Tibial nerve (tissue), 4 donors: ENCODE measurements at regions not wholly inside any gene's neighbourhood (a gene's known extent, or its start where the extent isn't known, plus 50 kb on each side); places are given as distances from the start of the nearest gene placed in this dataset.

Experiments used
- DNase-seq, 2 donors: peaks; one replicate each; pipeline ENCODE4 v3.0.0-alpha.2; 2019; ENCODE audit warnings: low spot score in 2 of 2
- H3K27ac ChIP-seq, 4 donors: fragments of 200-600 bp; sonication (generic) in 3 of 4; one replicate each; pipeline ENCODE4 v1.5.1; 2017 to 2019; ENCODE audit warnings: mild to moderate bottlenecking in 1 of 4
- H3K27me3 ChIP-seq, 2 donors: fragments of 200-600 bp; sonication (generic) in 1 of 2; one replicate each; pipeline versions ENCODE4 v1.5.1 to v1.6.0; 2017 to 2019
- H3K36me3 ChIP-seq, 3 donors: fragments of 200-600 bp; sonication (generic); one replicate each; pipeline ENCODE4 v1.5.1; 2018 to 2019
- H3K4me1 ChIP-seq, 4 donors: fragments of 200-600 bp; sonication (generic) in 3 of 4; one replicate each; pipeline ENCODE4 v1.5.1; 2017 to 2019
- H3K4me3 ChIP-seq, 4 donors: fragments of 200-600 bp; sonication (generic) in 3 of 4; one replicate each; pipeline ENCODE4 v1.5.1; 2017 to 2019; ENCODE audit warnings: mild to moderate bottlenecking in 1 of 4, moderate library complexity in 1 of 4
- H3K9me3 ChIP-seq, 4 donors: fragments of 200-600 bp; sonication (generic) in 3 of 4; one replicate each; pipeline ENCODE4 v1.5.1; 2017 to 2019
- EP300 ChIP-seq, 2 donors: sonication (generic); formaldehyde crosslinking; IDR thresholded peaks; one replicate each; pipeline ENCODE4 v1.6.1; 2017; ENCODE audit warnings: antibody characterized with exemption in 2 of 2, mild to moderate bottlenecking in 1 of 2
- POLR2A ChIP-seq, 2 donors: fragments of 450-650 bp; IDR thresholded peaks; one replicate each; pipeline ENCODE4 v1.6.1; 2017; ENCODE audit warnings: antibody characterized with exemption in 2 of 2, mild to moderate bottlenecking in 2 of 2, moderate library complexity in 2 of 2
- WGBS, 2 donors: methylation state at CpG; one replicate each; pipeline ENCODE4 v1.1.5; 2018; 5-methylcytosine and 5-hydroxymethylcytosine counted together
- TF ChIP-seq, protein P1 (sequence below), 5 experiments: fragments of 200-600 bp in 3 of 5; fragments of 450-650 bp in 2 of 5; sonication (generic) in 3 of 5; IDR thresholded peaks; one replicate each; pipeline ENCODE4 v1.5.1; 2016 to 2019; ENCODE audit warnings: antibody characterized with exemption in 5 of 5, mild to moderate bottlenecking in 3 of 5, moderate library complexity in 2 of 5

DNA sequence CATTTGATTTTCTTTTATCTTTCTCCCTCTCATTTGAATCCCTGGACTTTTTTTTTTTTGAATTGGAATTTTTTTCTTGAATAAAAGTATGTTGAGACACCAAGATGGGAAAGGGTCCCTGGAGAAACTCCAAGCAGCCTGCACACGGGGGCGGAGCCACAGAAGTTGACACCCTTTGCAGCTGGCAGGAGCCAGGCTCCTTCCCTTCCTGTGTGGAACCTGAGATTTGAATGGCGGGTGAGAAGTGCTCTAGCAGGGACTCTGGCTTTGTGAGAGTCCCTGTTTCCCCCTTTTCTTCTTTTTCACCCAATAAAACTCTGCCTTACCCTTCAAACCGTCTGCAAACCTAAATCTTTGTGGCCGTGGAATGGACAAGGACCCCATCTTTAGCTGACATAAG lies 1381.0 kb upstream of the MIR17HG start:
- H3K27ac ChIP-seq: no peak overlapping the region
- 82 to 88% methylated on average over 5 of the region's 5 CpGs for WGBS, 2 donors
- H3K9me3 ChIP-seq: no peaks in the 10 kb centered on the region
- H3K4me3 ChIP-seq: no peak overlapping the region
- TF ChIP-seq EP300 (IDR thresholded peaks at IDR 0.05): no peak
- TF ChIP-seq POLR2A (IDR thresholded peaks at IDR 0.05): no peak
- TF ChIP-seq, protein P1, sequence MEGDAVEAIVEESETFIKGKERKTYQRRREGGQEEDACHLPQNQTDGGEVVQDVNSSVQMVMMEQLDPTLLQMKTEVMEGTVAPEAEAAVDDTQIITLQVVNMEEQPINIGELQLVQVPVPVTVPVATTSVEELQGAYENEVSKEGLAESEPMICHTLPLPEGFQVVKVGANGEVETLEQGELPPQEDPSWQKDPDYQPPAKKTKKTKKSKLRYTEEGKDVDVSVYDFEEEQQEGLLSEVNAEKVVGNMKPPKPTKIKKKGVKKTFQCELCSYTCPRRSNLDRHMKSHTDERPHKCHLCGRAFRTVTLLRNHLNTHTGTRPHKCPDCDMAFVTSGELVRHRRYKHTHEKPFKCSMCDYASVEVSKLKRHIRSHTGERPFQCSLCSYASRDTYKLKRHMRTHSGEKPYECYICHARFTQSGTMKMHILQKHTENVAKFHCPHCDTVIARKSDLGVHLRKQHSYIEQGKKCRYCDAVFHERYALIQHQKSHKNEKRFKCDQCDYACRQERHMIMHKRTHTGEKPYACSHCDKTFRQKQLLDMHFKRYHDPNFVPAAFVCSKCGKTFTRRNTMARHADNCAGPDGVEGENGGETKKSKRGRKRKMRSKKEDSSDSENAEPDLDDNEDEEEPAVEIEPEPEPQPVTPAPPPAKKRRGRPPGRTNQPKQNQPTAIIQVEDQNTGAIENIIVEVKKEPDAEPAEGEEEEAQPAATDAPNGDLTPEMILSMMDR (IDR thresholded peaks at IDR 0.05): no peak
- H3K4me1 ChIP-seq: no peaks in the 10 kb centered on the region
- H3K27me3 ChIP-seq: no peaks in the 10 kb centered on the region
- H3K36me3 ChIP-seq: no peaks in the 10 kb centered on the region
- DNase-seq: no peak

DNA sequence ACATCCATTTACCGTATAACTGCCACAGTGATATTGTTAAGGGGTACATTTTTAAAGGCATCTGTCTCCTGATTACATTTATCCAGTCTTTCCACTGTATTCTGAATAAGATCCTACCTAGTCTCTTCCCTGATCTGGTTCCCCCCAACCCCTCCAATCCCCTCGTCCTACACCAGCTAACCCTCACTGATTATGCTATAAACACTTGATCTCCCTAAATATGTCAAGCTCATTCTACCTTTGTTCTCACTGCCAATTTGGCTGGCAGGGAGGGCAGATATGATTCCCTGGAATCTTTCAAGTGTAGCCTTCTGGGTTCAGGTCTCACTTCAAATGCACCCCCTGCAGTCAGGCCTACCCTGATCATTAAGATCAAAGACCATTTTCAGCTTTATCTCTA lies 1379.8 kb upstream of the MIR17HG start:
- no peaks in the 10 kb centered on the region for H3K36me3 ChIP-seq
- no peaks in the 10 kb centered on the region for H3K4me1 ChIP-seq
- 79 to 83% methylated on average over 2 of the region's 2 CpGs for WGBS, 2 donors
- no peak for DNase-seq
- no peaks in the 10 kb centered on the region for H3K9me3 ChIP-seq
- H3K27ac ChIP-seq: no peak overlapping the region
- TF ChIP-seq, protein P1 (IDR thresholded peaks at IDR 0.05): no peak
- TF ChIP-seq EP300 (IDR thresholded peaks at IDR 0.05): no peak
- no peak for TF ChIP-seq POLR2A (IDR thresholded peaks at IDR 0.05)
- H3K4me3 ChIP-seq: no peak overlapping the region
- H3K27me3 ChIP-seq: no peaks in the 10 kb centered on the region

DNA sequence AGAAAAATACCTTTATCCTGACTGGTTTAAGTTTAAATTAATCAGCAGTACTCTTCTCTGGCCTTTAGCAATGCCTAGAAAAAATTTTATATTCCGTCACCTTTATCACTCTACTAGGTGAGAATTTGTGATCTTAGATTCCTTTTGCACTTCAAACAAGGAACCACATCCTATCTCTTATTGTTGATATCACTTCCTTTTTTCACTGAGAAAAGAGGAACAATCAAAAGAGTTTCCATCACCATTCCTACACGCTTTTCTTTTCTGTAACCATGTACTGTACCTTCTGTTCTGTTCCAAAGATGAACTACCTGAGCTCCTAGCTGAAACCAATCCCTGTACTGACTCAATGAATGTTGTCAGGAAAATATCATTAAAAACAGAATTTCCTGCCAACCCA lies 1379.0 kb upstream of the MIR17HG start:
- 42 to 46% methylated on average over 2 of the region's 2 CpGs for WGBS, 2 donors
- Histone ChIP-seq H3K9me3 (no peaks in the 10 kb centered on the region), H3K27ac (no peak overlapping the region), H3K4me3 (no peak overlapping the region), H3K4me1 (no peaks in the 10 kb centered on the region), H3K36me3 (no peaks in the 10 kb centered on the region), H3K27me3 (no peaks in the 10 kb centered on the region)
- TF ChIP-seq POLR2A (IDR thresholded peaks at IDR 0.05): no peak
- no peak for TF ChIP-seq EP300 (IDR thresholded peaks at IDR 0.05)
- TF ChIP-seq, protein P1 (IDR thresholded peaks at IDR 0.05): no peak
- no peak for DNase-seq

DNA sequence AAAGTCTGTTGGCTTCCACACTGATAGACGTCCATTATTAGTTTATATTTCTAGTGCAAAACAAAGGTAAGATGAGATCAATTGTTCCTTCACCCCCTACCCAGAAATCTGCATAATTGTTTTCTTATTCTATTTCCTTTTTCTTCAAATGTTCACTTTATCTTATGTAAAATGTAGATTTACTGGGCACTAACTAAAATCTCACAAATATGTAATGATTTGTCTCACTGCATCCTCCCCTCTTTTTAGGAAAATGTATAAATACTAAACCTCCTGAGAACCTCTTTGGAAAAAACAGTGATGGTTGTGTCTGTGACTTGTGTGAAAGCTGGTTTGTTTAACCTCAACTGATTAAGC lies 1377.2 kb upstream of the MIR17HG start:
- no peaks in the 10 kb centered on the region for H3K4me1 ChIP-seq
- H3K9me3 ChIP-seq: no peaks in the 10 kb centered on the region
- WGBS, 2 donors: 76 to 79% methylated on average over 1 of the region's 1 CpG
- H3K27me3 ChIP-seq: no peaks in the 10 kb centered on the region
- TF ChIP-seq EP300 (IDR thresholded peaks at IDR 0.05) (no peak), POLR2A (IDR thresholded peaks at IDR 0.05) (no peak)
- TF ChIP-seq, protein P1 (IDR thresholded peaks at IDR 0.05): no peak
- no peak overlapping the region for H3K27ac ChIP-seq
- no peaks in the 10 kb centered on the region for H3K36me3 ChIP-seq
- no peak for DNase-seq
- no peak overlapping the region for H3K4me3 ChIP-seq

DNA sequence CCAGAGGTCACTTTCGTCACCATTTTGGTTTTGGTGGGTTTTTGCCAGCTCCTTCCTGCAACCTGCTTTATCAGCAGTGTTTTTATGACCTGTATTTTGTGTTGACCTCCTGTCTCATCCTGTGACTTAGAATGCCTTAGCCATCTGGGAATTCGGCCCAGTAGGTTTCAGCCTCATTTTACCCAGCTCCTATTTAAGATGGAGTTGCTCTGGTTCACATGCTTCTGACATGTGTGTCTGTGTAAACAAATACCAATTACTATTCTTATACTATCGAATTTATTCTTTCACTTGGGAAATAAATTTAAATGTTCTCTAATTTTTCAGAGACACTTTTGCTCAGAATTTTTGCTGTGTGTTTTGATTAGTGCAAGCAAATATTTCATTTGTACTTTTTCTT lies 1370.3 kb upstream of the MIR17HG start:
- Histone ChIP-seq H3K4me3 (no peak overlapping the region), H3K27me3 (no peaks in the 10 kb centered on the region), H3K27ac (no peak overlapping the region), H3K4me1 (no peaks in the 10 kb centered on the region), H3K9me3 (no peaks in the 10 kb centered on the region), H3K36me3 (no peaks in the 10 kb centered on the region)
- no peak for TF ChIP-seq POLR2A (IDR thresholded peaks at IDR 0.05)
- TF ChIP-seq, protein P1 (IDR thresholded peaks at IDR 0.05): no peak
- no peak for TF ChIP-seq EP300 (IDR thresholded peaks at IDR 0.05)
- no peak for DNase-seq
- WGBS, 2 donors: 87 to 91% methylated on average over 3 of the region's 3 CpGs
